NT2/D1 (cell line): ENCODE measurements at regions not wholly inside any gene's neighbourhood (a gene's known extent, or its start where the extent isn't known, plus 50 kb on each side); places are given as distances from the start of the nearest gene placed in this dataset.
"Not testable (repeated sequence)": the region's sequence is repeated elsewhere in the genome, so short reads cannot be mapped to it uniquely, and the experiment has no call there.

Source experiments
- DNase-seq: peaks from one replicate; pipeline ENCODE4 v3.0.0-alpha.2; 2011; ENCODE audit warnings: low read depth, low spot score
- H3K27me3 ChIP-seq: 2 replicates; pipeline ENCODE4 v1.6.0; 2011; ENCODE audit warnings: mild to moderate bottlenecking; ENCODE audit not compliant: insufficient read length, insufficient read depth
- H3K36me3 ChIP-seq: 2 replicates; pipeline ENCODE4 v1.6.1; 2011; ENCODE audit warnings: mild to moderate bottlenecking, low read length, mixed read lengths; ENCODE audit not compliant: insufficient read depth, insufficient read length
- H3K4me1 ChIP-seq: 2 replicates; pipeline ENCODE4 v1.5.1; 2011; ENCODE audit not compliant: insufficient read depth, insufficient read length
- H3K4me3 ChIP-seq: 2 replicates; pipeline ENCODE4 v1.5.1; 2011; ENCODE audit warnings: low read depth; ENCODE audit not compliant: insufficient read length
- H3K9ac ChIP-seq: 2 replicates; pipeline ENCODE4 v1.6.0; 2011; ENCODE audit warnings: low read depth; ENCODE audit not compliant: insufficient read length
- H3K9me3 ChIP-seq: 2 replicates; pipeline ENCODE4 v1.5.1; 2011; ENCODE audit warnings: mild to moderate bottlenecking, low read length; ENCODE audit not compliant: insufficient read depth
- SUZ12 ChIP-seq: IDR thresholded peaks from 2 replicates; pipeline ENCODE4 v1.6.1; 2011; ENCODE audit not compliant: insufficient read length, insufficient read depth; ENCODE audit errors: extremely low read depth
- YY1 ChIP-seq: IDR thresholded peaks from 2 replicates; pipeline ENCODE4 v1.6.1; 2011; ENCODE audit not compliant: insufficient read length, insufficient read depth
- ZNF274 ChIP-seq: IDR thresholded peaks from 2 replicates; pipeline ENCODE4 v1.6.1; 2011; ENCODE audit warnings: mild to moderate bottlenecking, low read depth, low read length

DNA sequence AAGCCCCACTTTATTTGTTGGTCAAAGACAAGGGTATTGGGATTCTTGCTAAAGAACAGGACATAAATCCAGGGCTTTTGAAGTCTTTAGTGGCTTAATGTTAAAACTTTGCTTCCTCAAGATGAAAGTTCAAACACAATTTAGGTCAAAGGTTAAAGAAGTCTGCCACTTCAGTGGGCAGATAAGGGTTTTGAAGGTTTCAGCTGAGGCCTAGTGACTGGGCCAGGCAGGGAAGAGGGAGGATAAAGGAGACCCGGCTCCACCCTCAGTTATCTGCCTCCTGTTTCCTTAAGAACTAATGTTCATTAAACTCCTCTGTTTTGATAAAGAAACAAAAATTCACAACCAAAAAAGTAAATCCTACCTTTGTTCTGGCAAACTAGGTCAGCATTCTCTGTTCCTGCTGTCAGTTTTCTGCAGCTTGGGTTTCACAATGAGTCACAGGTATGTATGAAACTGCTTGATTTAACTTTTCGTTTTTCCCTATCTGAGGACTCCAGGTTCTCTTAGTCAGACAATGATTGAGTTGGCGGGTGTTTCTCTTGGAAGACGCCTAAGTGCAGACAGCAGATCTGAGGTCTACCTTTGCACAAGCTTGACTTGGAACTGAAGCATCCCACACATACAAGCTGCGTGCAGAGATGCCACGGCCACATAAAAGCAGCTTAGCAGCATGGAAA lies 208.3 kb downstream of the EXOC5 start:
- Histone ChIP-seq H3K9ac (no peak overlapping the region), H3K4me3 (no peak overlapping the region), H3K36me3 (no peaks in the 10 kb centered on the region), H3K4me1 (no peaks in the 10 kb centered on the region), H3K9me3 (no peaks in the 10 kb centered on the region), H3K27me3 (no peaks in the 10 kb centered on the region)
- DNase-seq = no peak
- no peak for TF ChIP-seq YY1
- TF ChIP-seq ZNF274 = no peak
- TF ChIP-seq SUZ12 = no peak

- H3K36me3 ChIP-seq = no peaks in the 10 kb centered on the region
- no peak overlapping the region for H3K9ac ChIP-seq
- no peak overlapping the region for H3K4me3 ChIP-seq
- H3K27me3 ChIP-seq = no peaks in the 10 kb centered on the region
- TF ChIP-seq SUZ12 = no peak
- H3K4me1 ChIP-seq = no peaks in the 10 kb centered on the region
- DNase-seq = no peak
- no peaks in the 10 kb centered on the region for H3K9me3 ChIP-seq
Measured at GRCh38 chr14:57058319-57058718, 210.4 kb downstream of the EXOC5 start.

DNA sequence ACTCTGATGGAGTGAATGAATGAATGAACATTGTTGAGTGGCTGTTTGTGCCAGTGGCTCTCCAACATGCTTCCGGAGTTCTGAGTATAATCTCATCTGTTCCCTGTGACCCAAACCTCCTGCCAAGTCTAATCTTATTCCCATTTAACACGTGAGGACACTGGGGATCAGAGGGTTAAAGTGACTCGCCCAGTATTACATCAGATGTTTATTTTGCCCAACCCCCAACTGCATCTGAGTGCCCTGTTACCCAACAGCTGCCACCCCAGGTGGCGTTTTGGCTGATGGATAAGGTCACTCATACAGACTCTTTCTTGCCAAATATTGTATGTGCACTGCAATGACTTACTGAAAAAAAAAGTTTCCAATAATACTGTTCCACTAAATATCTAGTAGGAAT lies 210.9 kb downstream of the EXOC5 start:
- H3K9ac ChIP-seq = no peak overlapping the region
- no peak overlapping the region for H3K4me3 ChIP-seq
- DNase-seq = no peak
- TF ChIP-seq YY1 (no peak), SUZ12 (no peak), ZNF274 (no peak)
- H3K36me3 ChIP-seq = no peaks in the 10 kb centered on the region
- H3K4me1 ChIP-seq = no peaks in the 10 kb centered on the region
- H3K27me3 ChIP-seq = no peaks in the 10 kb centered on the region
- no peaks in the 10 kb centered on the region for H3K9me3 ChIP-seq

GRCh38 chr14:57056522-57056921 lies 212.2 kb downstream of the EXOC5 start:
- not testable (repeated sequence) for DNase-seq, H3K9me3 ChIP-seq, H3K9ac ChIP-seq, H3K4me1 ChIP-seq, H3K27me3 ChIP-seq, H3K36me3 ChIP-seq, H3K4me3 ChIP-seq

DNA sequence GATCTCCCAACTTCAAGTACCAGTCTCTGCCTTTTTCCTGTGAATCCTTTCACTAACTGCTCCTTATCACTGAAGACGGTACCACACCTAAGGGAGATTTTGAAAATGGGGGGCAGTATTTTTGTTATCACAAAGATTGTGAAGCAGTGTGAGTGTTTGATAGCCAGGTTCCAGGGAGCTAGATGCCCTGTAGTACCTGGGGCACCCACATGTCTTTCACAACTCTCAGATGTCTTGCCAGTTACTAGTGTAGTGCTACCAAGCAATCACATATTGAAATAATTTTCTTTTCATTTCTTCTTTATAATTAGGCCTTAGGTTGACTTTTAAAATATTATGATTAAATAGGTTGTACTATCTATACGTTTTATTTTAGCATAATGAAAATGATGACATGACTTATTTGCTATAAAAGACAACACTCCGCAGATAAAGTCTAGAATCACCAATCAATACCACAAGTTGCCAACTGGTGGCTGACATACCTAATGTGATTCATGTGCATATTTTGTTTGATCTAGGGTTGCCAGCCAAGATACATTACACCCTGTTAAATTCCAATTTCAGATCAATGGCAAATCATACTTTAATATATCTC lies 215.9 kb downstream of the EXOC5 start:
- Histone ChIP-seq H3K4me1 (no peaks in the 10 kb centered on the region), H3K9me3 (no peaks in the 10 kb centered on the region), H3K4me3 (no peak overlapping the region), H3K36me3 (no peaks in the 10 kb centered on the region), H3K27me3 (no peaks in the 10 kb centered on the region), H3K9ac (no peak overlapping the region)
- no peak for DNase-seq
- TF ChIP-seq YY1 (no peak), SUZ12 (no peak), ZNF274 (no peak)

GRCh38 chr14:57051633-57052032 lies 217.1 kb downstream of the EXOC5 start:
- no peaks in the 10 kb centered on the region for H3K27me3 ChIP-seq
- TF ChIP-seq YY1 (no peak), SUZ12 (no peak), ZNF274 (no peak)
- no peaks in the 10 kb centered on the region for H3K36me3 ChIP-seq
- H3K9me3 ChIP-seq = no peaks in the 10 kb centered on the region
- no peak for DNase-seq
- H3K9ac ChIP-seq = no peak overlapping the region
- H3K4me3 ChIP-seq = no peak overlapping the region
- no peaks in the 10 kb centered on the region for H3K4me1 ChIP-seq

DNA sequence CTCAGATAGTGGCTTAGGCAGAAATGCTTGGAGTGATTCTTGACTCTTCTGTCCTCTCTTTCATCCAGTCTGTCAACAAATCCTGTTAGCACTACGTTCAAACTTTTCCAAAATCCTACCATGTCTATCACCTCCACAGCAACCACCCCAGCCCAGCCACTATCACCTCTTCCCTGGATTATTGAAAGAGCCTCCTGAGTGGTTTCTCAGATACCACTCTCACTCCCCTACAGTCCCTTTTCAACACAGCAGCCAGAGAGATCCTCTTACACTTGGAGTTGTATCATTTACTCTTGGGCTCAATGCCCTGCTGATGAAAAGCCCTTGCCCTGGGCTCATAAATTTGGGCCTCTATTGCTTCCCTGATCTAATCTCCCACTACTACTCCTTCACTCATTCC lies 218.9 kb downstream of the EXOC5 start:
- Histone ChIP-seq H3K9ac (no peak overlapping the region), H3K4me3 (no peak overlapping the region), H3K27me3 (no peaks in the 10 kb centered on the region), H3K36me3 (no peaks in the 10 kb centered on the region), H3K4me1 (no peaks in the 10 kb centered on the region), H3K9me3 (no peaks in the 10 kb centered on the region)
- TF ChIP-seq ZNF274 = no peak
- no peak for DNase-seq

DNA sequence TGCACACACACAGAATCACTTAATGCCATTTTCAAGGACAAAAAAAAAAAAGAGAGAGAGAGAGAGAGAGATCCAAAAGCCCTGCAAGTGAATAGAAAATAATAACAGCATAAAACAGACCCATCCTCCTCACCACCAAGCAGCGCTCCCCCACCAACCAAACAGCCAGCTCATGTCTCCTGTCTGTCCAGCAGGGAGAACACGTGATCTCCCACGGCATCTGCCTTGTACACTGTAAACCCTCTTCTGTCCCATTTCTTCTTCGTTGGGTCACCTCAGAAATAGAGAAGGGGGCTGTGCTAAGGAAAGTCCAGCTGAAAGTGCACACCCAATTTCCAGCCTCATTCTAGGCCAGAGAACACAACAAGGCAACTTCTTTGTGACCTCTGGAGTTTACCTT lies 222.5 kb downstream of the EXOC5 start:
- TF ChIP-seq SUZ12 (no peak), ZNF274 (no peak), YY1 (no peak)
- no peak overlapping the region for H3K4me3 ChIP-seq
- H3K27me3 ChIP-seq = no peaks in the 10 kb centered on the region
- no peaks in the 10 kb centered on the region for H3K36me3 ChIP-seq
- H3K9ac ChIP-seq = no peak overlapping the region
- no peaks in the 10 kb centered on the region for H3K4me1 ChIP-seq
- DNase-seq = no peak
- no peaks in the 10 kb centered on the region for H3K9me3 ChIP-seq

- H3K9me3 ChIP-seq, H3K4me1 ChIP-seq, H3K4me3 ChIP-seq, DNase-seq, H3K27me3 ChIP-seq, H3K36me3 ChIP-seq, H3K9ac ChIP-seq: not testable (repeated sequence)
Measured at GRCh38 chr14:57044101-57044973, 224.4 kb downstream of the EXOC5 start.
